GM19328 (cell line): ENCODE measurements at regions not wholly inside any gene's neighbourhood (a gene's known extent, or its start where the extent isn't known, plus 50 kb on each side); places are given as distances from the start of the nearest gene placed in this dataset.
A peak's percentile ranks its signal among the peaks of the same experiment; 100 is the strongest.
"Not testable (repeated sequence)": the region's sequence is repeated elsewhere in the genome, so short reads cannot be mapped to it uniquely, and the experiment has no call there.

Source experiments
- ATAC-seq: cut with Tn5 transposase; IDR thresholded peaks from one replicate; pipeline ENCODE4 v1.9.1; 2021; ENCODE audit warnings: mild to moderate bottlenecking, moderate library complexity; ENCODE audit not compliant: unreplicated experiment

GRCh38 chr15:22258009-22258397, 177.7 kb downstream of the OR4M2 start:
- ATAC-seq = no peak

GRCh38 chr15:22258398-22259150, 178.2 kb downstream of the OR4M2 start:
- ATAC-seq = no peak

GRCh38 chr15:22259151-22259750, 178.9 kb downstream of the OR4M2 start:
- ATAC-seq = not testable (repeated sequence)

GRCh38 chr15:22259881-22260421, 179.6 kb downstream of the OR4M2 start:
- ATAC-seq = no peak

- no peak for ATAC-seq
Observed at GRCh38 chr15:22262613-22263020, 182.3 kb downstream of the OR4M2 start.

- ATAC-seq = no peak
Observed at GRCh38 chr15:22263738-22264137, 183.4 kb downstream of the OR4M2 start.

GRCh38 chr15:22264272-22264671, 183.9 kb downstream of the OR4M2 start:
- not testable (repeated sequence) for ATAC-seq

GRCh38 chr15:22265056-22265945, 185.0 kb downstream of the OR4M2 start:
- no peak for ATAC-seq

GRCh38 chr15:22265970-22266369, 185.6 kb downstream of the OR4M2 start:
- ATAC-seq = no peak

GRCh38 chr15:22267761-22268160, 187.4 kb downstream of the OR4M2 start:
- ATAC-seq = no peak

GRCh38 chr15:22268201-22268600, 187.9 kb downstream of the OR4M2 start:
- not testable (repeated sequence) for ATAC-seq

GRCh38 chr15:22268654-22269053, 188.3 kb downstream of the OR4M2 start:
- ATAC-seq = not testable (repeated sequence)

- not testable (repeated sequence) for ATAC-seq
Observed at GRCh38 chr15:22272286-22273160, 186.2 kb upstream of the GOLGA6L22 start.

GRCh38 chr15:22273185-22273584, 185.5 kb upstream of the GOLGA6L22 start:
- not testable (repeated sequence) for ATAC-seq

- not testable (repeated sequence) for ATAC-seq
Observed at GRCh38 chr15:22274376-22274775, 184.3 kb upstream of the GOLGA6L22 start.

- ATAC-seq = not testable (repeated sequence)
Observed at GRCh38 chr15:22280770-22281169, 177.9 kb upstream of the GOLGA6L22 start.

GRCh38 chr15:22282794-22283533, 175.7 kb upstream of the GOLGA6L22 start:
- peak; percentile 46 for ATAC-seq

- not testable (repeated sequence) for ATAC-seq
Observed at GRCh38 chr15:22284795-22285420, 173.8 kb upstream of the GOLGA6L22 start.

GRCh38 chr15:22291054-22291453, 167.6 kb upstream of the GOLGA6L22 start:
- not testable (repeated sequence) for ATAC-seq
